ENCODE measurements at regions not wholly inside any gene's neighbourhood (a gene's known extent, or its start where the extent isn't known, plus 50 kb on each side); places are given as distances from the start of the nearest gene placed in this dataset.

GRCh38 chrX:115366535-115366934 lies 77.0 kb downstream of the LUZP4 start:
- TF ChIP-seq CTCF (conservative IDR thresholded peaks at IDR 0.05; ENCODE audit: low read depth, low read length) (no peak), EZH2phosphoT487 (IDR thresholded peaks at IDR 0.05; ENCODE audit: borderline replicate concordance, low read length) (no peak)

All from PC-3 (cell line).